ENCODE measurements at regions not wholly inside any gene's neighbourhood (a gene's known extent, or its start where the extent isn't known, plus 50 kb on each side); places are given as distances from the start of the nearest gene placed in this dataset.

DNA sequence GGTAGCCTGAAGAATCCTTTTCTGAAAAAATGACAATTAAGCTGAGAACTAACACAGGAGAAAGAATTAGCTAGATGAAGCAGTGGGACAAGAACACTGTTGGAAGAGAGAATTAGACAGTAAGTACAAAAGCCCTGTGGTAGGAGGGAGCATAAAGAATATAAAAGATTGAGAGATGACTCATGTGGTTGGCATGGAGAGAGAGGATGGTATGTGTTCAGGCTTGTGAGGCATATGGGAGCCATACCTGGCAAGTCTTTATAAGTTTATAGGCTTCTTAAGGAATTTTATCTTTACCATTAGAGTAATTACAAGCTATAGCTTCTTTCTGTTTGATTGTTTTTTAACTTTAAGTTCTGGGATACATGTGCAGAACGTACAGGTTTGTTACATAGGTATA, 325.0 kb downstream of the ARL6IP6 start:
- H3K79me2 ChIP-seq (ENCODE audit: insufficient read depth, low read length), result no peaks in the 10 kb centered on the region
- POLR2A ChIA-PET, result no interaction called here
- no peaks in the 10 kb centered on the region for H3K36me3 ChIP-seq (replicated peaks in 1 of 2; ENCODE audit: control insufficient read depth in 1 of 2, insufficient read depth in 2 of 2, low read length in 2 of 2)
- in situ Hi-C loops (cut with HindIII; ENCODE audit: extremely low pct_ligation_motif_present, low pct_unique_long_range_greater_than_20kb), result no loop called here
- no peak overlapping the region for H3K9ac ChIP-seq (ENCODE audit: insufficient read depth, low read depth, low read length)
- no peak overlapping the region for H3K4me3 ChIP-seq (replicated peaks in 1 of 3; ENCODE audit: insufficient read depth in 1 of 3, low read depth in 2 of 3, low read length in 3 of 3)
- TF ChIP-seq ZNF747 (CRISPR knock-in tag; IDR thresholded peaks at IDR 0.05; ENCODE audit: borderline replicate concordance) (no peak), IKZF4 (CRISPR knock-in tag; IDR thresholded peaks at IDR 0.05; ENCODE audit: borderline replicate concordance, low read depth, not compliant biosample characterization) (no peak), ZNF367 (CRISPR knock-in tag; IDR thresholded peaks at IDR 0.05; ENCODE audit: borderline replicate concordance) (no peak), FOXA1 (IDR thresholded peaks at IDR 0.05) (no peak), FOXA1 (CRISPR knock-in tag; IDR thresholded peaks at IDR 0.05) (no peak), NFATC3 (CRISPR knock-in tag; IDR thresholded peaks at IDR 0.05) (no peak), MLLT10 (CRISPR knock-in tag; IDR thresholded peaks at IDR 0.05) (no peak), ADNP (CRISPR knock-in tag; IDR thresholded peaks at IDR 0.05) (no peak), MBD4 (IDR thresholded peaks at IDR 0.05; ENCODE audit: borderline replicate concordance, low read length) (no peak), KLF6 (CRISPR knock-in tag; IDR thresholded peaks at IDR 0.05) (no peak)
- TF ChIP-seq, protein P1, sequence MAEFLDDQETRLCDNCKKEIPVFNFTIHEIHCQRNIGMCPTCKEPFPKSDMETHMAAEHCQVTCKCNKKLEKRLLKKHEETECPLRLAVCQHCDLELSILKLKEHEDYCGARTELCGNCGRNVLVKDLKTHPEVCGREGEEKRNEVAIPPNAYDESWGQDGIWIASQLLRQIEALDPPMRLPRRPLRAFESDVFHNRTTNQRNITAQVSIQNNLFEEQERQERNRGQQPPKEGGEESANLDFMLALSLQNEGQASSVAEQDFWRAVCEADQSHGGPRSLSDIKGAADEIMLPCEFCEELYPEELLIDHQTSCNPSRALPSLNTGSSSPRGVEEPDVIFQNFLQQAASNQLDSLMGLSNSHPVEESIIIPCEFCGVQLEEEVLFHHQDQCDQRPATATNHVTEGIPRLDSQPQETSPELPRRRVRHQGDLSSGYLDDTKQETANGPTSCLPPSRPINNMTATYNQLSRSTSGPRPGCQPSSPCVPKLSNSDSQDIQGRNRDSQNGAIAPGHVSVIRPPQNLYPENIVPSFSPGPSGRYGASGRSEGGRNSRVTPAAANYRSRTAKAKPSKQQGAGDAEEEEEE (CRISPR knock-in tag; IDR thresholded peaks at IDR 0.05; ENCODE audit: borderline replicate concordance), result no peak
- TF ChIP-seq, protein P2, sequence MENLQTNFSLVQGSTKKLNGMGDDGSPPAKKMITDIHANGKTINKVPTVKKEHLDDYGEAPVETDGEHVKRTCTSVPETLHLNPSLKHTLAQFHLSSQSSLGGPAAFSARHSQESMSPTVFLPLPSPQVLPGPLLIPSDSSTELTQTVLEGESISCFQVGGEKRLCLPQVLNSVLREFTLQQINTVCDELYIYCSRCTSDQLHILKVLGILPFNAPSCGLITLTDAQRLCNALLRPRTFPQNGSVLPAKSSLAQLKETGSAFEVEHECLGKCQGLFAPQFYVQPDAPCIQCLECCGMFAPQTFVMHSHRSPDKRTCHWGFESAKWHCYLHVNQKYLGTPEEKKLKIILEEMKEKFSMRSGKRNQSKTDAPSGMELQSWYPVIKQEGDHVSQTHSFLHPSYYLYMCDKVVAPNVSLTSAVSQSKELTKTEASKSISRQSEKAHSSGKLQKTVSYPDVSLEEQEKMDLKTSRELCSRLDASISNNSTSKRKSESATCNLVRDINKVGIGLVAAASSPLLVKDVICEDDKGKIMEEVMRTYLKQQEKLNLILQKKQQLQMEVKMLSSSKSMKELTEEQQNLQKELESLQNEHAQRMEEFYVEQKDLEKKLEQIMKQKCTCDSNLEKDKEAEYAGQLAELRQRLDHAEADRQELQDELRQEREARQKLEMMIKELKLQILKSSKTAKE (CRISPR knock-in tag; IDR thresholded peaks at IDR 0.05; ENCODE audit: borderline replicate concordance), result no peak
- TF ChIP-seq, protein P3, sequence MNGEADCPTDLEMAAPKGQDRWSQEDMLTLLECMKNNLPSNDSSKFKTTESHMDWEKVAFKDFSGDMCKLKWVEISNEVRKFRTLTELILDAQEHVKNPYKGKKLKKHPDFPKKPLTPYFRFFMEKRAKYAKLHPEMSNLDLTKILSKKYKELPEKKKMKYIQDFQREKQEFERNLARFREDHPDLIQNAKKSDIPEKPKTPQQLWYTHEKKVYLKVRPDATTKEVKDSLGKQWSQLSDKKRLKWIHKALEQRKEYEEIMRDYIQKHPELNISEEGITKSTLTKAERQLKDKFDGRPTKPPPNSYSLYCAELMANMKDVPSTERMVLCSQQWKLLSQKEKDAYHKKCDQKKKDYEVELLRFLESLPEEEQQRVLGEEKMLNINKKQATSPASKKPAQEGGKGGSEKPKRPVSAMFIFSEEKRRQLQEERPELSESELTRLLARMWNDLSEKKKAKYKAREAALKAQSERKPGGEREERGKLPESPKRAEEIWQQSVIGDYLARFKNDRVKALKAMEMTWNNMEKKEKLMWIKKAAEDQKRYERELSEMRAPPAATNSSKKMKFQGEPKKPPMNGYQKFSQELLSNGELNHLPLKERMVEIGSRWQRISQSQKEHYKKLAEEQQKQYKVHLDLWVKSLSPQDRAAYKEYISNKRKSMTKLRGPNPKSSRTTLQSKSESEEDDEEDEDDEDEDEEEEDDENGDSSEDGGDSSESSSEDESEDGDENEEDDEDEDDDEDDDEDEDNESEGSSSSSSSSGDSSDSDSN (CRISPR knock-in tag; IDR thresholded peaks at IDR 0.05), result no peak
- TF ChIP-seq, protein P4, sequence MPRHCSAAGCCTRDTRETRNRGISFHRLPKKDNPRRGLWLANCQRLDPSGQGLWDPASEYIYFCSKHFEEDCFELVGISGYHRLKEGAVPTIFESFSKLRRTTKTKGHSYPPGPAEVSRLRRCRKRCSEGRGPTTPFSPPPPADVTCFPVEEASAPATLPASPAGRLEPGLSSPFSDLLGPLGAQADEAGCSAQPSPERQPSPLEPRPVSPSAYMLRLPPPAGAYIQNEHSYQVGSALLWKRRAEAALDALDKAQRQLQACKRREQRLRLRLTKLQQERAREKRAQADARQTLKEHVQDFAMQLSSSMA (CRISPR knock-in tag; IDR thresholded peaks at IDR 0.05), result no peak
- CTCF ChIA-PET (ENCODE audit: low intra/inter-chr PET ratio, low total read pairs), result no interaction called here
- H3K4me2 ChIP-seq (ENCODE audit: low read depth, low read length), result no peak overlapping the region
- FAIRE-seq, result no peak
- no peak for ATAC-seq
- 0 out of 2 replicates have a peak, but pooled peaks cover 6% of the 10 kb centered on the region for H3K9me3 ChIP-seq (ENCODE audit: low read length)
- no peak for DNase-seq (ENCODE audit: low spot score)
- WGBS (ENCODE audit: low lambda C conversion rate), result 3% methylated on average over 1 of the region's 1 CpG
- no peaks in the 10 kb centered on the region for H3K4me1 ChIP-seq (ENCODE audit: insufficient read depth, low read length)
- intact Hi-C loops (cut with micrococcal nuclease; ENCODE audit: unreplicated experiment), result no loop called here
- BruUV-seq (replicated peaks), result no TSS peak
- H3K27ac ChIP-seq (ENCODE audit: extremely low read length, insufficient read depth, low read length), result no peak overlapping the region
- no peak overlapping the region for H2AFZ ChIP-seq (ENCODE audit: low read length)
- H4K20me1 ChIP-seq (ENCODE audit: insufficient read depth, low read length), result no peaks in the 10 kb centered on the region
- no peaks in the 10 kb centered on the region for H3K27me3 ChIP-seq (ENCODE audit: control insufficient read depth in 1 of 2, insufficient read depth in 2 of 2, low read length in 2 of 2)

All from HepG2 (cell line).